GM18511 (cell line): ENCODE measurements at regions not wholly inside any gene's neighbourhood (a gene's known extent, or its start where the extent isn't known, plus 50 kb on each side); places are given as distances from the start of the nearest gene placed in this dataset.

Experiments used
- ATAC-seq: cut with Tn5 transposase; IDR thresholded peaks from one replicate; pipeline ENCODE4 v1.9.1; 2021; ENCODE audit warnings: mild to moderate bottlenecking, moderate library complexity; ENCODE audit not compliant: unreplicated experiment

DNA sequence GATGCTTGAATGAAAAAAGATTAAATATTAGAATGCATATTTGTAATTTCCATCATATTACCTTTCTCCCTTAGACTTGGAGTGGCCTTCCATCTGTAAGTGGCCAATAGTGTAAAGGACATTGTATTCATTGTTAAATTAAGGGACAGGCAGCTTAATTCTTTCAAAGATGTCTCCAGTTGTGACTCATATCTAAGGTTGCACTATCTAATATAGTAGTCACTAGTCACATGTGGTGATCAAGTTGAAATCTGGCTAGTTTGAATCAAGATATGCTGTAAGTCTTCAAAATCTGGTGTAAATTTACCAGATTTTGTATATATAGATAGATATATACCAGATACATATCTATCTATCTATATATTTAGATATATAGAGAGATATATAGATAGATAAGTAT, 52.4 kb upstream of the AGPS start:
- no peak for ATAC-seq

GRCh38 chr2:177342736-177343135, 49.8 kb upstream of the AGPS start:
- no peak for ATAC-seq
